Right kidney (tissue), 1 donor: ENCODE measurements at regions not wholly inside any gene's neighbourhood (a gene's known extent, or its start where the extent isn't known, plus 50 kb on each side); places are given as distances from the start of the nearest gene placed in this dataset.

Source experiments
- DNase-seq: peaks from one replicate; pipeline ENCODE4 v3.0.0-alpha.2; 2016

DNA sequence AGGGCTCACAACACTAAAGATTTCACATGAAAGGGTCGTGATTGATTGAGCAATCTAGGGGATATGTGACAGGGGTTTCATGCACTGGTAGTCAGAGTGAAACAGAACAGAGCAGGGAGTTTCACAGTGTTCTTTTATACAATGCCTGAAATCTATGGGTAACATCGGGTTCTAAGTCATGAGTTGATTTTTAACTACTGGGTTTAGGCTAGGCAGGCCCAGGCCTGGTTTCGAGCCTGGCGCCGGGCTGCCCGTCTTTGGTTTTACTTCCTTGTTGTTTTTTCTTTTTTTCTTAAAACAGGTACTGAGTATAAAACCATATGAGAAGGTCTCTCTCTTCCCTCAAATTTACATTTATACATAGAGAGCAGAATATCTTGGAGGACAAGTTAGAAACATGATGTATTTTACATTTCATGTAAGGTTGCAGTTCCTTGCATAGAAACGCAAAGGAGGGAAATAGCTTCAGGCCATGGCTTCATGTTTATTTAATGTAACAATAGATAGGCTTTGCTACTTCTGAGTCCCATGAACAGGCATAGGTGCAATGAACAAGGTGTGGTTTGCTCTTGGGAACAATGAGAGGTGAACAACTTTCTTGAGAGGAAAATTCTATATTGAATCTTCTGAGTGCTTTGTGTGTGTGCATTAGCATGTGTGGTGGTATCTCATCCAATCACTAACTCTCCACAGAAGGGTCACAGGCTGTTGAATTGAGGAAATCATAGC, 128.9 kb upstream of the RXFP2 start:
- DNase-seq = no peak

DNA sequence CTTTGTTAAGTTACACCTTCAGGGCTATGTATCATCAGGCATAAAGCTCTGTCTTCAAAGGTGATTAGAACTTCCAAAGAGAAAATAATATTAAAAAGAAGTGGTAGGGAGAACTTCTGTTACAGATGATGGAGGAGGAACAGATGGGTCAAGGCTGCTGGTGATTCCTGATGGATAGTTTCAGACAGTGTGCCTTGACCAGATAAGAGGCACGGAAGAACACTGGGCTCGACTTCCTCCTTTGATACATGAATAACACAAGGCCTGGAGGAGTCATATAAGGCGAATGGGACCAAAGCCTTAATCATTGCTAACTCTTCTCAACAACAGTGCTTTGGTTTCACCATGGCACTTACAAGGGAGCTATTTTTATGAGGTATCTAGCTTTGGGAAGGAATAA, 128.1 kb upstream of the RXFP2 start:
- DNase-seq = no peak

DNA sequence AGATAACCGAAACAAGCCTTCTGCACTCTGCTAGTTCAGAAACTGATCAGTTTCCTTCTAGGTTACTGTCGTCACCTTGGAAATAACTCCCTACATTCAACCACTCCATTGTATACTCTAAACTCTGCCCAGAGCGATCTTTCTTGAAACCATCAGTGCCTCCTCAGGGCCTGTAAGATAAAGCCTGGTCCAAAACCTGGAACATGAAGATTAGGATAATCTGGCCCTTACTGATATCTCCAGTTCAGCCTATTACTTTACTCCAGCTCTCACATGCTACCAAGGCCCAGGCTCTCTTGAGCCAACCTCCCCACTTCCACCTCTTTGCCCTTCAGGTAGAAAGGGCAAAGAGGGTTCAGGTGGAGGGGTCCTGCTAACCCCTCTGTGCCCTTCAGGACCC, 125.3 kb upstream of the RXFP2 start:
- no peak for DNase-seq

DNA sequence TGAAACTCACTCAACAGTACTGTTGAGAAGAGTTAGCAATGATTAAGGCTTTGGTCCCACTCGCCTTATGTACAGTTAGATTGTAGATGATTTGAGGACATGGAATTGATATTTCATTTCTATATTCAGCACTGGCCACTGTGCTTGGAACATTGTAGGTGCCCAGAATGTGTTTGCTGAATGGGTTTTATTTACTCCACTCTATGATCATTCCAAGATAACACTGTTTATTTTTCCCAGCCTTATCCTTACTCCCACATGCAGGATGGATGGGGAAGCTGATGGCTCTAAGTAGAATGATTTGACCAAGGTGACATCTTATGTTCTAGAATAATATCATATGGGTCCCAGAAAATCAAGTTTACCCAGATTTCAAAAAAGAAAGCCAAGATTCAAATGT, 124.6 kb upstream of the RXFP2 start:
- no peak for DNase-seq

DNA sequence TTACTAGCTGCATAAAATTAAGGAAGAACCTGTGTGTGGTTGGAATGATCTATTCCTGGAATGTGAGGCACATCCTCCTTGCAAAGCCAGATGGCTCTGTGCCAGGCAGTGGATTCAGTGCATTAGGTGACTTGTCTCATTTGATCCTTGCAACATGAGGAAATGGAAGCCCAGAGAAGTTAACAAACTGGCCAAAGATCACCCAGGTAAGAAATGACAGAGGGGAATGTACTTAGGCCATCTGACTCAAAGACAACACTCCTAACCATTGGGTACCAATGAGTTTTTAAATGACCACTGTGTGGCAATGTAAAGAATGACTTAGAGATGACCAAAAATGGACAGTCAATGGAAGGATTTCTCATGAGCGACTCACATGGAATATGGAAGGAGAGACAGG, 114.2 kb upstream of the RXFP2 start:
- DNase-seq = no peak

DNA sequence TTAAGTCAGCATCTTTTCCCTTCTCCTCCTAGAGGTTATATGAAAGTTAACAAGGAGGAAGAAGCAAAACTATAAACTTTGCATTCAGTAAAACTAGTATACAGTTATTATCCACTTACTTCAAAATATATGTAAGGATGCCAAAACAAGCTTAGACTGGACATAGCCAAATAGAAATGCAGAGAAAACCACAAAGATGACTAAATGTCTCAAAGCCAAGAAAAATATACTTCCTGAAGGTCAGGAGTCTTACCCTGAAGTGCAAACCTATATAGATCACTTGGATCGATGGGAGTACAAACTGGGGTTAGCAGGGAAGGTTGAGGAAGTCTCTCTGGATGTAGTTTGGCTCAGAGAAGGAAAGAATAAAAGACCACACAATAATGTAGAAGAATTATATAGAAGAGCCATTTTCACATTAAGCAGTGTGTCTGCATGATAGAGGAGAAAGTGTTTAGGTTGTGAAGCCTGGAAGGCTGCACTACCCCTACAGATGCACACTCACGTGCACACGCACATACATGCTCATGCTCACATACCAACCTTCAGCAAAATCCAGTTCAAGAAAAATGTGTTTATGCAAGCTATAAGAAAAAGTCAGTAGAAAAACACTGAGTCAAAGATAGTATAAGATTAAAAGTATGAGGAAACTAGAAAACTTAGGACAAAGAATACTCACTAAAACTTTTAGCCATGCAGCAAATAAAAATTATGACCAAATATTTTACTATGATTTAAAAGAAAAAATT, 112.1 kb upstream of the RXFP2 start:
- no peak for DNase-seq

DNA sequence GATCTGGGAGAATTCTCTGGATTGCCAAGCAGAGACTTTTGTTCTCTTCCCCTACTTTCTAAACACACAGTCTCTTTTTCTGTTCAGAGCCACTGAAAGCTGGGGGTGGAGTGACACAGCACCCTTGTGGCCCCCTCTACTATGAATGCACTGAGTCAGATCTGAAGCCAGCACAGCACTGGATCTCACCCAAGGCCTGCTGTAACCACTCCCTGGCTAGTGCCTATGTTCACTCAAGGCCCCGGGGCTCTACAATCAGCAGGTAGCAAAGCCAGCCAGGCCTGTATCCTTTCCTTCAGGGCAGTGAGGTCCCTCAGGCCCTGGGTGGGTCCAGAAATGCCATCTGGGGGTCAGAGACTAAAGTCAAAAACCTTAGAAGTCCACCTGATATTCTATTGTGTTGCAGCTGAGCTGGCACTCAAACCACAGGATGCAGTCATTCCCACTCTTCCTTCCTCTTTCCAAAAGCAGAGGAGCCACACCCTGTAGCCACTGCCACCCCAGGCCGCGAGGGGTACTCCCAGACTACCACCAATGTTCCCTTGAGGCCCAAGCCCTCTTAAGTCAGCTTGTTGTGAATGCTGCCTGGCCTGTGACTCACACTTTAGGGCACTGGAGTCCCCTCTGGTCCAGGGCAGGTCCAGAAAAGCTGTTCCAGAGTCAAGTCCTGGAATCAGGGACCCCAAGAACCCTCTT, 110.1 kb upstream of the RXFP2 start:
- no peak for DNase-seq

DNA sequence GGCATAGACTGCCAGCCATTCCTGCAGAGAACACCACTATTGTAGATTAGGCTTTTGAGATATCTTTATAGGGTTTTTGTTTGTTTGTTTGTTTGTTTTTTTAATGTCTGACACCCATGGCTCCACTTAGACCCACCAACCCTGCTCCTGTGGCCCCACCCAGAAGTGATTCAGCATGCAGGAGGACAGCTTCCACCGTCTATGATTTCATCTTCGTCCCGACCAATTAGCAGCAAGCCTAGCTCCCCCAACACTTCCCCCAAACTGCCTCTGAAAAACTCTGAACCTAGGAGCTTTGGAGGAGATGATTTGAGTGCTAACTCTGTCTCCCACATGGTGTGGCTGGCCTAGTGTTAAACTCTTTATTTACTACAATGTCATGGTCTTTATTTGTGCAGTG, 108.3 kb upstream of the RXFP2 start:
- DNase-seq = no peak

DNA sequence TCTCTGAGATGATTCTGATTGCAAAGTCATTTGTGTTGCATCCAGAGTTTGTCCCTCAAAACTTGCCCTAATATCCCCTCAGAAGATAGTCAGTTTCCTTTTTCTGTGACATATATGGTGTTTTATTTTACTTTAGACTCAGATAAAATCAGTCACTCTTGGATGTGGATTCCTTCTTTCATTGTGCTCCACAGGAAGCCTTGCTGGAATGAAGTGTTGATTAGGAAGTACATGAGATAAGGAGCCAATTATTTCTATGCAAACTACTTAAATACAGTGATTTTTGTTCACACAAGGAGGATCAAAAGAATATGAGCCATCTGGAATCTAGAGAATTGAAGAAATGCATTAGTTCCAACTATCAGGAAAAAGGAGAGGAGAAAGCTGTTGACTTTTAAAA, 107.6 kb upstream of the RXFP2 start:
- no peak for DNase-seq

DNA sequence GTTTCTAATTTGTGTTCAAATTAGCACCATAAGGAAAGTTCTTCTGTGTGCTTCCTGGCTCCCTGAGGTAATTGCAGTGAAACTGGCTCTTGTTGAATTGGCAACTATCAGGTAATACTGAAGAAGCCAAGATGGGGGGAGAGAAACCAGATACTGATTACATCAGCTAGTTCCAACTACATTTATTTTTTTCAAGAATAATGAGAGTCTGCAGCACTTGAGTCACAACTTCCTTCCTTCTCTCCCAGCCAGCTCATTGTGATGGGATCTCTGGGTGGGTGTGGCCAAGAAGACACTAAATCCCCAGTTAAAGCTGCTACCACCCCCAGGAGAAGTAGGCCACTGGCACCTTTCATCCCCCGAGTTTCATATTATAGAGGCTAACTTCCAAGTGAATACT, 100.7 kb upstream of the RXFP2 start:
- DNase-seq = no peak

DNA sequence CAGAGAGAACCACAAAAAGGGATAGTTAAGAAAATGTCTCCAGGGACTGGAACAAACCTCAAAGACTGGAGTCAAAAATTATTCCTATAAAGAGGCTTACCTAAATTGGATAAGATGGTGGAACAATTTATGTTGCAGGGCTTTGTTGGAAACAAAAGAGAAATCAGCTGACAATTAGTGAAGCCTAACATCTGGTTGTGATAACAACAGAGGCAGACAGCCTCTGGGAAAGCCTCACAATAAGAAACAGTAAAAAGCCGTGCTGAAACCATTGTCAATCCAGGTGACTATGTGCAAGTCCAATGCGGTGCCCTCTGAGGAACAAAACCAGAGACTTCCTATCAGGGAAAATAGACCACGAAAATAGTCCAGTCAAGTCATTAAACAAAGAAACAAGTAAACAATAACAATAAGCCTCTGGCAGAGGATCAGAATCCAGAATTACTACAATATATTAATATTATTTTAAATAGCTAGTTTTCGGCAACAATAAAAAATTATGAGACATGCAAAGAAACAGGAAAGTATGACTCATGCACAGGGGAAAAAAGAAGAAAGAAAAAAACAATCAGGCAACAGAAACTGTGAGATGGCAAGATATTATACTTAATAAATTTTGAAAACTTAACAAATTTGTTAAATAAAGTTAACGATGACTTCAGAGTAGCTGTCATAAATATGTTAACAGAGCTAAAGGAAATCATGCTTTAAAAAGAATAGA, 99.7 kb upstream of the RXFP2 start:
- no peak for DNase-seq

DNA sequence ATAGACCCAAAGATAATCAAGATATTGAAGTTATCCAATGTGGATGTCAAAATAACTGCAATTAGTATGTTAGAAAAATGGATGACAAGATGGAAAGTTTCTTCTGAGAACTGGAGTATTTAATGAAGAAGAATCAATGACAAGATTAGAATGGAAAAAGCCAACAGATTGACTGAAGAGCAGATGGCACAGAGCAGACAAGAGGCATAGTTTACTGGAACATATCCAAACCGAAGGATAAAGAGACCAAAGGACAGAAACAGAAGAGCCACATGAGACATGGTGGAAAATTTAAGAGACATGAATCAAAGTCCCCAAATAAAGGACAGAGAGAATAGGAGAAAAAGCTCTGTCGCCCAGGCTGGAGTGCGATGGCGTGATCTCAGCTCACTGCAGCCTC, 89.6 kb upstream of the RXFP2 start:
- no peak for DNase-seq

DNA sequence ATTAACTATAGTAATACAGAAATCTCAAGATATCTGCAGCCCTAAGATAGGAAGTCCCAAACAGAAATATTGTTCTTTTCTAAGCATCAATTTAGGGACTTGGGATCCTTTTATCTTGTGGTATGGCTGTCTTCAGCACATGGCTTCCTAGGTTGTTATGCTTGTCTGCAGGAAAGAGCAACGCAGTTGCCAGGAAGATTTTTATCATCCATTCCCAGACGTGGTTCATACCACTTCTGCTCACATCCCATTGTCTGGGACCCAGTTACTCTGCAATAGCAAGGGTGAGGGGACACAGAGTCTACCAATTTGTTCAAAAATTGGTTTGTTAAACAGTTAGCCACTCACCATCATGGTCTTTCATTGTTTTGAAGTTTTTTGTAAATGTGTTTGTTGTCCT, 85.6 kb upstream of the RXFP2 start:
- no peak for DNase-seq

DNA sequence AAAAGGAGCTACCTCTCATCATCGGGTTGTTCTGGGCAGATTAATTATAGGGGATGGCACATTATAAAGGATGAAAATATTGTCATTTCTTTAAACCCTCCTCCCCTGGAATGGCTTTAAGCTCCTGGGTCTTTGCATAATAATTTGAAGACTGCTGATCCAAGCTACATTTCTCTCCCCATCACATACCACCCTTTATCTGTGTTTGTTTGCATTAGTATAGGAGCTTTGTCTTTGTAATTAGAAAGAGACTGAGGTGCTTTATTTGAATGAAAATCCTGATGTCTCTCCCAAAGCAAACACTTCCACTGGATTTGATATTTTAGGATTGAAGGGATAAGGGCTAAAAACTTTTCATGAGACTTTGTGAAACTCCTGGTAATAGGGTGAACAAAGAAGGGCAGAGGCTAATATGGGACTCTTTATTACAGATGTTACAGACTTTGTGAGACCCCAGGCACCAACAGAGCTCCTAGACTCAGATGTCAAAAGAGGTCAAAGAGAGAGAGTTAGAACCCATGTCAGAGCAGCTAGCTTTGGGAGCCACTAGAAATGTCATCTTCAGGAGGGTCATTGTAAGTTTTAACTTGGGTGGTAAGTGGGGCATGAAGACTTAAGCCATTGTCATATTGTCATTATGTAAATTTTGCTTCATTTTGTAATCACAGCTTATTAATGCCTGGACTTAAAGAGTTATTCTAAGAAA, 75.3 kb upstream of the RXFP2 start:
- no peak for DNase-seq

DNA sequence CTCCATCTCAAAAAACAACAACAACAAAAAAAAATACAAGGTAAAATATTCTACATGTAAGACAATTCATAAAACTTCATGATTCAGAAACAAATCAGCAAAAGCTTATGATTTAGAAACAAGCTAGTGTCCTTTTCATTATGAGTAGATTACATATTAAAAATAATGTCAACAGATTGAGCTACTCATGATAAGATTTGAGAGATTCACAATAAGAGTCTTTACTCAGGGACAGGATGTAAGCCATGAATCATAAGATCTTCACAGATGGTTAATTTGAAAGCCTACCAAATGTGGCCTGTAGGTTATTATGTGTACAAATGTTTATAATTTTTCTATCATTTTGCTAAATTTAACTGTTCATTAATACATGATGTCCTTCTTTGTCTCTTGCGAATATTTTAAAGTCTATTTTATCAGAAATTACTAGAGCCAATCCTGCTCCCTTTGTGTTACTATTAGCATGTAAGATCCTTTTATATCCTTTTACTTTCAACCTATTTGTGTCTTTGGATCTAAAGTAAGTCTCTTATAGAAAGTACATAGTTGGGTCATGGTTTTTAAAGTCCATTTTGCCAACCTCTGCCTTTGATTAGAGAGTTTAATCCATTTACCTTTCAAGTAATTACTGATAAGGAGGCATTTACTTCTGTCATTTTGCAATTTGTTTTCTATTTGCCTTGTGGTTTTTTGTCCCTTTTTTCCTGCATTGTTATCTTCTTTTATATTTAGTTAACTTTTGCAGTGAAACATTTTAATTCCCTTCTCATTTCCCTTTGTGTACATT, 68.3 kb upstream of the RXFP2 start:
- DNase-seq = no peak

DNA sequence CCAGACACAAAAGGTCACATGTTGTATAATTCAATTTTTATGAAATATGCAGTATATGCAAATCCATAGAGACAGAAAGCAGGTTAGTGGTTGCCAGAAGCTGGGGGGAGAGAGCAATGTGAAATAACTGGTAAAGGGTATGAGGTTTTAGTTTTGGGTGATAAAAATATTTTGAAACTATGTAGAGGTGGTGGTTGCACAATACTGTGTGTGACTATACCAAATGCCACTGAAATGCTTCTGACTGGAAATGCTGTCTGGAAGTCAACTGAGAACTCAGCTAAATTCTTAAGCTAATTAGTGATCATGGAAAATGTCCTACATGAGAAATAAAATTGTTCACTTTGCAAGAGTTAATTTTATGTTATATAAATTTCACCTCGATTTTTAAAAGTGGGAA, 65.3 kb upstream of the RXFP2 start:
- DNase-seq = no peak

DNA sequence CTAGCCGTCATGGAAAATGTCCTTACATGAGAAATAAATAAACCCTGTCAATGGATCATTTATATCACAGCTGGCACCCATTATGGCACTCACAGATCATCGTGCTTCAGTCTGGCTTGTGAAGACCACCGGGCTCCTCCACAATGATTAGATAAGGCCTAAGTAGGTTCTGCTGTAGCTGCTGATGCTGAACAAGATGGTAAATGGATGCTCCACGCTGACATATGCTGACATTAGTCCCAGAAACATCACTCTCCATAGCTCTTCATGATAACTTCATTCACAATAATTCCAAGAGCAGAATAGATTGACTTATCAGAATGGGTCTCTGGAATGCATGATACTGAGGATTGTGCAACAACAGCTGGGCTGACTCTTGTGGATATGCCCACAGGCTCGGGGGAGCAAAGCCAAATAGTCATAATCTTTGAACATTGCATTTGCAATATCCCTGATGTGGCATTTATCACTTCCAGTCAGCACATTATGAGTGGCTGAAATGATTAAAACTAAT, 63.8 kb upstream of the RXFP2 start:
- DNase-seq = no peak

DNA sequence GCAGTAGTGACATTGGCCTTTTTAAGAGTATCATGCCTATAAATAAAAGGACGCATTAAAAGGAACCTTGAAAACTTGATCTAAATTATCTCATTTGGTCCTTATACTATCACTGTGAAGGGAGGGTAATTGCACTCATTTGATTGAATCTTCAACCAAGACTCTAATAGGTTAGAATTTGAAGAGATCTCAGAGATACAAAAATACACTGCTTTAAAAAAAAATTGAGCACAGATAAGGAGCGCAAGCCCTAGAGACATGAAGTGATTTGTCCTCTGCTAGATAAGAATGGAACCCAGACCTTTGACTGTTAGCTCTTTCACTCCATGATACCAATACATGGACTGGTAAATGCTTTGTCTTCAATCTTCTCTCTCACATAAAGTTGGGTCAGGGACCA, 58.2 kb upstream of the RXFP2 start:
- DNase-seq = no peak

DNA sequence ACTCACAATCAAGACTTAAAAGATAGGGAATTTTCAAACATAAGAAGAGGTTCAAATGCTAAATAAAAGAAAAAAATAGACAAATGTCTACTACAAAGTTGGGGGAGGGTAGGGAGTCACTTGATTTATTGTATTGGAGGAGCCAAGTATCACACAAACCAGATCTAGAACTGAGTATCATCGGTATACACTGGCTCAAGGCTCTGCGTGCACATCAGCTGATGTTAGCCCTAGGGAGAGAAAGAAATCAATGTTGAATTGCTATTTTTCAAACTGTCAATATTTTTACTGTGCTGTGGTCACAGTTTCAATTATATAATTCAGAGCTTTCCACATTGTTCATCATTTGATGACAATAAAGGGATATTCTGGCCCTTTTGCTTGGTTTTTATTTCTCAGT, 54.9 kb upstream of the RXFP2 start:
- DNase-seq = no peak

DNA sequence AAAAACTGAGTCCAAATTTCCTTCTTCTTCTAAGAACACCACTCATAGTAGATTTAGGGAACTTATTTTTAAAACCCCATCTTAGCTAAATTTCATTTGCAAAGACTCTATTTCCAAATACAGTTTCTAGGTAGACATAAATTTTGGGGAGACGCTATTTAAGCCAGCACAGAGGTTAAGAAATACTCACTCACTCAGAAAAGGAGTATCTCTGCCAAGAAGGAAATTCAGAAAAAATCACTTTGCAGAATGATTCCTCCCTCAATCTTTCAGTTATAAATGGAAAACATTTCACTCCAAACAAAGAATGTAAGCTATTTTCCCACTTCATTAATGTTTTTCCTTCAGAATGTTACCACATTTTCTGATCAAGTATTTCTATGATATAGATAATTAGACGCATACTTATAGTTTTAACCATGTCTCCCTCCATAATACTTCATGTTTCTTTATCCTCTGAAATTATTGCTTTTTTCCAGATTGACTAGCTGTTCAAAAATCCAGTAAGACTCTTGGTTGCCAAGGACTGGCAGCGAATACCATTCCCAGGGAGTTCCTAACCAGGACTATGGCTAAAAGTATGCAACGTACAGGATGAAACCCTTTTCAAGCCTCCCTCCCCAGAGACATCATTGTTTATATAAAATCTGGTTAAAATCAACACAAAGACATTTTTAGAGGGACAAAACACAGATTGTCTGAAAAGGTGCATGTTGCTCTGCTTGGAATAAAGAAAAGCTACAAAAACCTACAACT, 52.5 kb upstream of the RXFP2 start:
- DNase-seq = no peak
